PC-9 (cell line): ENCODE measurements at regions not wholly inside any gene's neighbourhood (a gene's known extent, or its start where the extent isn't known, plus 50 kb on each side); places are given as distances from the start of the nearest gene placed in this dataset.

Source experiments
- BruUV-seq: library from RNA; stranded (reverse); fragments of 400-500 nt; replicated peaks from 2 replicates; lab custom pipeline; 2021; lab: Mats Ljungman, UMichigan
- CTCF ChIA-PET: fragments of 300-600 bp; sonication (Branson Sonifier 250); formaldehyde crosslinking; loops from one replicate; lab custom pipeline; 2022; ENCODE audit warnings: antibody characterized with exemption; lab: Charles Lee
- POLR2A ChIA-PET: fragments of 300-600 bp; sonication (Branson Sonifier 250); formaldehyde crosslinking; loops from one replicate; lab custom pipeline; 2022; ENCODE audit warnings: antibody characterized with exemption; ENCODE audit not compliant: unreplicated experiment; lab: Charles Lee
- DNase-seq, 2 experiments: peaks; one replicate each; pipeline versions ENCODE4 v3.0.0 to v3.0.0-alpha.2; 2015 to 2022; ENCODE audit warnings: mixed read lengths in 1 of 2
- H2AFZ ChIP-seq: fragments of 200-600 bp; sonication (generic); 2 replicates; pipeline ENCODE4 v1.8.1; 2017; ENCODE audit warnings: antibody characterized with exemption
- H3F3A ChIP-seq: fragments of 200-600 bp; sonication (generic); 2 replicates; pipeline ENCODE4 v1.8.1; 2017; ENCODE audit warnings: antibody characterized with exemption, mild to moderate bottlenecking, low read depth; ENCODE audit not compliant: insufficient read depth
- H3K27ac ChIP-seq: fragments of 200-600 bp; sonication (generic); 2 replicates; pipeline ENCODE4 v1.6.1; 2016; ENCODE audit warnings: mixed run types
- H3K27me3 ChIP-seq: fragments of 200-600 bp; sonication (generic); 2 replicates; pipeline ENCODE4 v1.6.1; 2016; ENCODE audit warnings: low read depth, mixed run types; ENCODE audit not compliant: insufficient read depth
- H3K36me3 ChIP-seq: fragments of 200-600 bp; sonication (generic); 2 replicates; pipeline ENCODE4 v1.6.1; 2016; ENCODE audit warnings: low read depth, mixed run types
- H3K4me1 ChIP-seq: fragments of 200-600 bp; sonication (generic); replicated peaks from 2 replicates; pipeline ENCODE4 v1.6.1; 2016; ENCODE audit warnings: mixed run types; ENCODE audit not compliant: insufficient read depth
- H3K4me2 ChIP-seq: fragments of 200-600 bp; sonication (generic); 2 replicates; pipeline ENCODE4 v1.6.1; 2017; ENCODE audit warnings: mixed run types
- H3K4me3 ChIP-seq: fragments of 200-600 bp; sonication (generic); 2 replicates; pipeline ENCODE4 v1.6.1; 2016; ENCODE audit warnings: mixed run types
- H3K79me2 ChIP-seq: fragments of 200-600 bp; sonication (generic); 2 replicates; pipeline ENCODE4 v1.6.1; 2017; ENCODE audit warnings: low read depth, mixed run types
- H3K9me2 ChIP-seq: fragments of 200-600 bp; sonication (generic); 2 replicates; pipeline ENCODE4 v1.8.1; 2017; ENCODE audit warnings: mild to moderate bottlenecking; ENCODE audit not compliant: insufficient read depth
- H3K9me3 ChIP-seq: fragments of 200-600 bp; sonication (generic); 2 replicates; pipeline ENCODE4 v1.8.1; 2016; ENCODE audit warnings: low read depth; ENCODE audit not compliant: insufficient read depth
- H4K20me1 ChIP-seq: fragments of 200-600 bp; sonication (generic); 2 replicates; pipeline ENCODE4 v1.8.1; 2017; ENCODE audit not compliant: insufficient read depth
- EZH2 ChIP-seq: fragments of 200-600 bp; sonication (generic); IDR thresholded peaks from 2 replicates; pipeline ENCODE4 v1.8.0; 2017; ENCODE audit warnings: antibody characterized with exemption, low read depth
- intact Hi-C: fragments of 100-400 bp; cut with micrococcal nuclease; formaldehyde crosslinking; loops from one replicate; pipeline ENCODE4 v1.10.0; 2022; ENCODE audit not compliant: unreplicated experiment
- TF ChIP-seq, protein P1 (sequence below): fragments of 200-600 bp; sonication (generic); conservative IDR thresholded peaks from 2 replicates; pipeline ENCODE4 v1.6.1; 2017; ENCODE audit warnings: mixed run types, antibody characterized with exemption, mild to moderate bottlenecking, moderate library complexity

DNA sequence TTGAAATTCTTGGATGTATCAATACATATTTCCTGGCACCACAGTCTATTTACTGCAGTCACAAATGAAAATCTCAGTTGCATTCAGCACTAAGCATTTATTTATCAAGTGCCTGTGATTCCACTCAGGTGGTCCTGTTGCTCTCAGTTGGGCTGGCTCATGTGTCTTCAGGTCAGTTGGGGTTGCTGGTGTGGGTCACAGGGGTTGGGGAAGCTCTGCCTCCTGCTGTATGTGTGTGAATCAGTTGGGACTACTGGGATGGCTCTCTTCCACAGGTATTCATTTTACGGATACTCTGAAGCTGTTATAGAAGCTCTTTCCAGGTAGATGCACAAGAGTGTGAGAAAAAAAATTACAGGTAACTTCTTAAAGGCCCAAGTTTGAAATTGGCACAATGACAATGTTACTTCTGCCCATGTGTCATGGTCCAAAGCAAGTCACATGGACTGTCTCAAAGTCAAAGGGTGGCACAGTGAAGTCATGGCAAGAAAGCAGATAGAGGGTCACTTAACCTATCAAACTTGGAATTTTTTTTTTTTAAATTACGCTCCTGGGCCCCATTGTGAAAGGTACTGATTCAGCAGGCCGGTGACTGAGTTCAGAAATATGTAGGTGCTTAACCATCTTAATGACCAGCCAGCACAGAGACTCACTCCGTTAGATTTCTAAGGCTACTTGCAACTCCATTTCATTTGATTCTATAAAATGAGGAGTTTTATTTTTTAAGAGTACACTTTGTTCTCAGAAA is 249.2 kb upstream of the GCFC2 start:
- no peak for DNase-seq
- TF ChIP-seq EZH2: no peak
- TF ChIP-seq, protein P1, sequence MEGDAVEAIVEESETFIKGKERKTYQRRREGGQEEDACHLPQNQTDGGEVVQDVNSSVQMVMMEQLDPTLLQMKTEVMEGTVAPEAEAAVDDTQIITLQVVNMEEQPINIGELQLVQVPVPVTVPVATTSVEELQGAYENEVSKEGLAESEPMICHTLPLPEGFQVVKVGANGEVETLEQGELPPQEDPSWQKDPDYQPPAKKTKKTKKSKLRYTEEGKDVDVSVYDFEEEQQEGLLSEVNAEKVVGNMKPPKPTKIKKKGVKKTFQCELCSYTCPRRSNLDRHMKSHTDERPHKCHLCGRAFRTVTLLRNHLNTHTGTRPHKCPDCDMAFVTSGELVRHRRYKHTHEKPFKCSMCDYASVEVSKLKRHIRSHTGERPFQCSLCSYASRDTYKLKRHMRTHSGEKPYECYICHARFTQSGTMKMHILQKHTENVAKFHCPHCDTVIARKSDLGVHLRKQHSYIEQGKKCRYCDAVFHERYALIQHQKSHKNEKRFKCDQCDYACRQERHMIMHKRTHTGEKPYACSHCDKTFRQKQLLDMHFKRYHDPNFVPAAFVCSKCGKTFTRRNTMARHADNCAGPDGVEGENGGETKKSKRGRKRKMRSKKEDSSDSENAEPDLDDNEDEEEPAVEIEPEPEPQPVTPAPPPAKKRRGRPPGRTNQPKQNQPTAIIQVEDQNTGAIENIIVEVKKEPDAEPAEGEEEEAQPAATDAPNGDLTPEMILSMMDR: no peak
- Histone ChIP-seq H3K36me3 (no peaks in the 10 kb centered on the region), H3K9me2 (no peaks in the 10 kb centered on the region), H3F3A (no peaks in the 10 kb centered on the region), H2AFZ (no peak overlapping the region), H3K4me3 (no peak overlapping the region), H3K27ac (no peak overlapping the region), H3K4me2 (no peak overlapping the region), H3K4me1 (no peaks in the 10 kb centered on the region), H3K79me2 (no peaks in the 10 kb centered on the region), H3K27me3 (no peaks in the 10 kb centered on the region), H4K20me1 (no peaks in the 10 kb centered on the region), H3K9me3 (no peaks in the 10 kb centered on the region)
- ChIA-PET POLR2A (interaction anchor here (0.7 kb wide), 1 partner anchor 10 kb away, joined by 3 read pairs; no protein-coding TSS in a partner anchor), CTCF (no interaction called here)
- intact Hi-C loops: no loop called here
- no TSS peak for BruUV-seq

DNA sequence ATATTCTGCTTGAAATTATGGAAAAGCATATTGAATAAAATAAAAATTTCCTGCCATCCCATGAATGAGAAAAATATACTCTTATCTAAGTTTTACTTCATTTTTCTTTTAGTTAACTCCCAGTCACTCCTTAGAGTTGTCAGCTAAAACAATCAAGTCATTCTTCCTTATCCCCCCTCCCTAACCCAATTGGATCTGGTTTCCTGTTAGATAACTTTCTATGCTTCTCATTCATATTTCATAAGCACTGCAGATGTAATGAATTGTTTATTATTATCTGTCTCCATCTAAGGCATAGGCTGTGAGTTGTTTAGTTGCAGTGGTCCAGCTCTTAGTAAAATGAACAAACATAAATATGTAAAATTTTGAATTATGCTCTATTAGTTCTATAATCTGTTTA is 244.0 kb upstream of the GCFC2 start:
- H2AFZ ChIP-seq: no peak overlapping the region
- no peaks in the 10 kb centered on the region for H3K9me3 ChIP-seq
- no peaks in the 10 kb centered on the region for H3K79me2 ChIP-seq
- CTCF ChIA-PET: no interaction called here
- POLR2A ChIA-PET: no interaction called here
- no peaks in the 10 kb centered on the region for H4K20me1 ChIP-seq
- no peak overlapping the region for H3K4me3 ChIP-seq
- no peaks in the 10 kb centered on the region for H3K27me3 ChIP-seq
- BruUV-seq: no TSS peak
- no peak overlapping the region for H3K4me2 ChIP-seq
- intact Hi-C loops: no loop called here
- no peak for TF ChIP-seq EZH2
- TF ChIP-seq, protein P1: no peak
- H3K4me1 ChIP-seq: no peaks in the 10 kb centered on the region
- no peak overlapping the region for H3K27ac ChIP-seq
- H3K36me3 ChIP-seq: no peaks in the 10 kb centered on the region
- DNase-seq: no peak
- H3F3A ChIP-seq: no peaks in the 10 kb centered on the region
- no peaks in the 10 kb centered on the region; the same call in 1 of the 2 replicates for H3K9me2 ChIP-seq

DNA sequence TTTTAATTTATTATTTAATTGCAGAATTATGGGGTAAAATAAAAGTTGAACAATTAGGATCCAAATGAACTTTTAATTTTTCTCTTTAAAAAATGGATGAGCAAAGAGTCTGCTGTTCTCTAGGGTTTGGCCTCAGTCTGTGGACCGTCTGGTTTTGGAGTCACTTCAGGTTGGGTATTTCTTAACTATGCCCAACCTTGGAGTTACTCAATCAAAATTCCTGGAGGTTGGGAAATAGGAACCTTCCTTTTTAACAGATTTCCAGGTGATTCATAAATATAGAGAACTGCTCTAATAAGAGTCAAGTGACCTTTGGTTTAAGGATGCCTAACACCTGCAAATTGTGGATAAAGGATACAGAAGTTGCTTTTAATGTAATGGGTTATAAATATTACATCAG is 241.5 kb upstream of the GCFC2 start:
- Histone ChIP-seq H3K9me3 (no peaks in the 10 kb centered on the region), H2AFZ (no peak overlapping the region), H3K36me3 (no peaks in the 10 kb centered on the region), H3K9me2 (no peaks in the 10 kb centered on the region; the same call in 1 of the 2 replicates), H4K20me1 (no peaks in the 10 kb centered on the region), H3F3A (no peaks in the 10 kb centered on the region), H3K4me3 (no peak overlapping the region), H3K4me2 (no peak overlapping the region), H3K4me1 (no peaks in the 10 kb centered on the region), H3K27me3 (no peaks in the 10 kb centered on the region), H3K79me2 (no peaks in the 10 kb centered on the region), H3K27ac (no peak overlapping the region)
- CTCF ChIA-PET: no interaction called here
- POLR2A ChIA-PET: no interaction called here
- no peak for DNase-seq
- no peak for TF ChIP-seq EZH2
- TF ChIP-seq, protein P1: no peak
- BruUV-seq: no TSS peak
- intact Hi-C loops: no loop called here
